Activated T-helper 1 cell treated with Interleukin-2 at 50 U/mL for 16 hours (primary cell): ENCODE measurements at regions not wholly inside any gene's neighbourhood (a gene's known extent, or its start where the extent isn't known, plus 50 kb on each side); places are given as distances from the start of the nearest gene placed in this dataset.
"Not testable (repeated sequence)": the region's sequence is repeated elsewhere in the genome, so short reads cannot be mapped to it uniquely, and the experiment has no call there.

Experiments used
- DNase-seq: peaks from one replicate; pipeline ENCODE4 v3.0.0-alpha.2; 2020; ENCODE audit warnings: low read depth

GRCh38 chr12:34226044-34226443, 203.7 kb downstream of the ALG10 start:
- DNase-seq: not testable (repeated sequence)

GRCh38 chr12:34228046-34228445, 205.8 kb downstream of the ALG10 start:
- DNase-seq: not testable (repeated sequence)

- not testable (repeated sequence) for DNase-seq
Measured at GRCh38 chr12:34229033-34229432, 206.7 kb downstream of the ALG10 start.

GRCh38 chr12:34233618-34234017, 211.3 kb downstream of the ALG10 start:
- DNase-seq: no peak

DNA sequence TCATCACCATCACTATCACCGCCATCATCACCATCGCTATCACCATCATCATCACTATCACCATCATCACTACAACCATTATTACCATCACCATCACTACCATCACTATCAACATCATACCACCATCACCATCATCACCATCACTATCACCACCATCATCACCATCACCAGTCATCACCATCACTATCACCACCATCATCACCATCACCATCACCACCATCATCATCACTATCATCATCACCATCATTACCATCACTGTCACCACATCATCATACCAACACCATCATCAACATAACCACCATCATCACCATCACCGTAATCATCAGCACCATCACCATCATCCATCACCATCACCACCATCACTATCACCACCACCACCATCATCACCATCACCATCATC, 213.8 kb downstream of the ALG10 start:
- DNase-seq: no peak

- no peak for DNase-seq
Measured at GRCh38 chr12:34244608-34245007, 222.3 kb downstream of the ALG10 start.

GRCh38 chr12:34249271-34249670, 227.0 kb downstream of the ALG10 start:
- no peak for DNase-seq

GRCh38 chr12:34251879-34252278, 229.6 kb downstream of the ALG10 start:
- not testable (repeated sequence) for DNase-seq

DNA sequence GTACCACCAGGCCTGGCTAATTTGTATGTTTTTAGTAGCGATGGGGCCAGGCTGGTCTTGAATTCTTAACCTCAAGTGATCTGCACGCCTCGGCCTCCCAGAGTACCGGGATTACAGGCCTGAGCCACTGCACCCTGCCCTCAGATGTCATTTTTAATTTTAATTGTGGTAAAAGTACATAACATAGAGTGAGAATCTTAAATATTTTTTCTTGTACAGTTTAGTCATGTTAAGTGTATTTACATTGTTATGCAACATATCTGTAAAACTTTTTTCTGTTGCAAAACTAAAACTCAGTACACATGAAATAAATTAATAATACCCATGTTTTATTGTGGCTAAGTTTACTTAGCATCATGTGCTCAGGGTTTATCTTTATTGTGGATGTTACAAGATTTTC, 231.4 kb downstream of the ALG10 start:
- DNase-seq: no peak

DNA sequence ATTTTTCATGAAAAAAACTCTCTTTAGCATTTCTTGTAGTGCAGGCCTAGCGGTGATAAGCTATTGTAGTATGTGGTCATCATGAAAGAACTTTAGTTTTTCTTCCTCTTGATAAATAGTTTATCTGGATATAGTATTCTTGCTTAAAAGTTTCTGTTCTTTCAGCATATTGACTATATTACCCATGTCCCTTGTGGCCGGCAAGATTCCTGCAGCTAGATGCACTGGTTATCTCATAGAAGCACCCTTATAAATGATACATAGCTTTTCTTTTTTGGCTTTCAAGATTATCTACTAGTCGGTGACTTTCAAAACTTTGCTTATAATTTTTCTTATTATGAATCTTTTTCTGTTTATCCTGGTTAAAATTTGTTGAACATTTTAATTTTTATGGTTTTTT, 234.8 kb downstream of the ALG10 start:
- DNase-seq: no peak

DNA sequence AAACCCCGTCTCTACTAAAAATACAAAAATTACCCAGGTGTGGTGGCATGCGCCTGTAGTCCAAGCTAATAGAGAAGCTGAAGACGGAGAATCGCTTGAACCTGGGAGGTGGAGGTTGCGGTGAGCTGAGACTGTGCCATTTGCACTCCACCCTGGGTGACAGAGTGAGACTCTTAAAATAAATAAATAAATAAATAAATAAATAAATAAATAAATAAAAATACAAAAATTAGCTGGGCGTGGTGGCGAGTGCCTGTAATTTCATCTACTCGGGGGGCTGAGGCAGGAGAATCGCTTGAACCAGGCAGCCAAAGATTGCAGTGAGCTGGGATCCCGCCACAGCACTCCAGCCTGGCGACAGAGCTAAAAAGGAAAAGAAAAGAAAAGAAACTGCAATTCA, 239.8 kb downstream of the ALG10 start:
- not testable (repeated sequence) for DNase-seq

DNA sequence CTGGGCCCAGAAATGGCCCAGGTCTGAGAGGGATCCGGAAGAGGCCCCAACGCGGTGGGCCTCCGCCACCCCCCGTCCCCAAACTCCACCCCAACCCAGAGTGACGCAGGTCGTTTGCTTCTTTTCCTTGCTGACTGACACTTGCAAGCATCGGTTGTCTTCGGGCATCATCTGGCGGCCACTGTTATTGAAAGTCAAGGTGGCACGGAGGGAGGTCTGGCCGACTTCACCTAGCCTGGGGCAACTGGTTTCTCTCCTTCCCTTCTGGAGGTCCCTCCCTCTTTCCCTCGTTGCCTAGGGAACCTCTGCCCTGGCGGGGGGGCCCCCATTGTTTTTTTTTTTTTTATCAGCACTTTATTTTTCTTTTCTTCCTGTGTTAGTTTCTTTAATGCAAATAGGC, 241.8 kb downstream of the ALG10 start:
- no peak for DNase-seq

DNA sequence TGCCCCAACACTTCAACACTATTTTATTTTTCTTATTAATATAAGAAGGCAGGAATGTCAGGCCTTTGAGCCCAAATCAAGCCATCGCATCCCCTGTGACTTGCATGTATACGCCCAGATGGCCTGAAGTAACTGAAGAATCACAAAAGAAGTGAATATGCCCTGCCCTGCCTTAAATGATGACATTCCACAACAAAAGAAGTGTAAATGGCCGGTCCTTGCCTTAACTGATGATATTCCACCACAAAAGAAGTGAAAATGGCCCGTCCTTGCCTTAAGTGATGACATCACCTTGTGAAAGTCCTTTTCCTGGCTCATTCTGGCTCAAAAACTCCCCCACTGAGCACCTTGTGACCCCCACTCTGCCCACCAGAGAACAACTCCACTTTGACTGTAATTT, 251.4 kb downstream of the ALG10 start:
- not testable (repeated sequence) for DNase-seq

GRCh38 chr12:34275129-34275528, 252.8 kb downstream of the ALG10 start:
- no peak for DNase-seq

DNA sequence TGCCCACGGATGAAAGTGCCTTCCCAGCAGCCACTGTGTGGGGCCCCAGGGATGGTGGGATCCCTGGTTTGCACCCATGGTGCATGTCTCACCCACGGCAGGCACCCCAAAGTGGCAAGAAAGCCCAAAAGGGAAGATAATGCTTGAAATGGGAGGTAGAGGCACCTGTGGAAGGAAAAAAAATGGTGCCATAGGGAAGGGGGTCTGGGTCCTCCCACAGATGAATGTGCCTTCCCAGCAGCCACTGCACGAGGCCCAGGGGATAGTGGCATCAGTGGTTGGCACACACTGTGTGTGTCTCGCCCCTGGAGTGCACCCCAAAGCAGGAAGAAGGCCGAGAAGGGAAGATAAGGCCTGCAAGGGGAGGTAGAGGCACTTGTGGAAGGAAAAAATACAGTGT, 264.2 kb downstream of the ALG10 start:
- no peak for DNase-seq

GRCh38 chr12:34286934-34287333, 264.6 kb downstream of the ALG10 start:
- DNase-seq: no peak

DNA sequence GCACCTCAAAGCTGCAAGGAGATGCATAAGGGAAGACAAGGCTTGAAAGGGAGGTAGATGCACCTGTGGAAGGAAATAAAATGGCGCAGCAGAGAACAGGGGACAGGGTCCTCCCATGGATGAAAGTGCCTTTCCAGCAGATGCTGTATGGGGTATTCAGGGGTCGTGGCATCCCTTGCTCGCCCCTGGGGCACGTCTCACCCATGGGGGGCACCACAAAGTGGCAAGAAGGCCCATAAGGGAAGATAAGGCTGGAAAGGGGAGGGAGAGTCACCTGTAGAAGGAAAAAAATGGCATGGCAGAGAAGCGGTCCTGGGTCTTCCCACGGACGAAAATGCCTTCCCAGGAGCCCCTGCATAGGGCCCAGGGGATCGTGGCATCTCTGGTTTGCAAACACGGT, 265.1 kb downstream of the ALG10 start:
- DNase-seq: no peak

DNA sequence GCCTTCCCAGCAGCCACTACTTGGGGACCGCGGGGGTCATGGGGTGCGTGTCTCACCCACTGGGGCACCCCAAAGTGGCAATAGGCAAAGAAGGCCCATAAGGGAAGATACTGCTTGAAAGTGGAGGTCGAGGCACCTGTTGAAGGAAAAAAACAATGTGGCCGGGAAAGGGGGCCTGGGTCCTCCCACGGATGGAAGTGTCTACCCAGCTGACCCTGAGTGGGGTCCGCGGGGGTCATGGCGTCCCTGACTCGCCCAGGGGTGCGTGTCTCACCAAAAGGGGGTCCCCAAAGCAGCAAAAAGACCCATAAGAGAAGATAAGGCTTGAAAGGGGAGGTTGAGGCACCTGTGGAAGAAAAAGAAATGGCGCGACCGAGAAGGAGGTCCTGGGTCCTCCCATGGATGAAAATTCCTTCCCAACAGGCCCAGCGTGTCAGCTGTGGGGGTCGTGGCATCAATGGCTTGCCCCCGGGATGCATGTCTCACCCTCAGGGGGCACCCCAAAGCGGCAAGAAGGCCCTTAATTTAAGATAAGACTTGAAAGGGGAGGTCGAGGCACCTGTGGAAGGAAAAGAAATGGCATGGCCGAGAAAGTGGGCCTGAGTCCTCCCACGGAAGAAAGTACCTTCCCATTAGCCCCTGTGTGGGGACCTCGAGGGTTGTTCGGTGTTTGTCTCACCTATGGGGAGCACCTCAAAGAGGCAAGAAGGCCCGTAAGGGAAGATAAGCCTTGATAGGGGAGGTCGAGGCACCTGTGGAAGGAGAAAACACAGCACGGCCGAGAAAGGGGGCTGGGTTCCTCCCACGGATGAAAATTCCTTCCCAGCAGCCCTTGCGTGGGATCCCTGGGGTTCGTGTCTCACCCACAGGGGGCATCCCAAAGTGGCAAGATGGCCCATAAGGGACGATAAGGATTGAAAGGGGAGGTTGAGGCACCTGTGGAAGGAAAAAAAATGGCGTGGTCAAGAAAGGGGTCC, 266.0 kb downstream of the ALG10 start:
- DNase-seq: no peak

DNA sequence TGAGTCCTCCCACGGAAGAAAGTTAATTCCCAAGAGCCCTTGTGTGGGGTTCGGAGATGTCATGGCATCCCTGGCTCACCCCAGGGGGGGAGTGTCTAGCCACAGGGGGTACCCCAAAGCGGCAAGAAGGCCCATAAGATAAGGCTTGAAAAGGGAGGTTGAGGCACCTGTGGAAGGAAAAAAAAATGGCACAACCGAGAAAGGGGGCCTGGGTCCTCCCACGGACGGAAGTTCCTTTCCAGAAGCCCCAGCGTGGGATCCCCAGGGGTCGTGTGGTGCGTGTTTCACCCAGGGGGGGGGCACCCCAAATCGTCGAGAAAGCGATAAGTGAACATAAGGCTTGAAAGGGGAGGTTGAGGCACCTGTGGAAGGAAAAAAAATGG, 266.7 kb downstream of the ALG10 start:
- no peak for DNase-seq

GRCh38 chr12:34289431-34290380, 267.4 kb downstream of the ALG10 start:
- no peak for DNase-seq

- DNase-seq: no peak
Measured at GRCh38 chr12:34290381-34290995, 268.2 kb downstream of the ALG10 start.

GRCh38 chr12:34291001-34291400, 268.7 kb downstream of the ALG10 start:
- DNase-seq: no peak
